Stomach (tissue), 4 donors: ENCODE measurements at regions not wholly inside any gene's neighbourhood (a gene's known extent, or its start where the extent isn't known, plus 50 kb on each side); places are given as distances from the start of the nearest gene placed in this dataset.

ENCODE experiments used
- EP300 ChIP-seq: sonication (generic); formaldehyde crosslinking; IDR thresholded peaks from one replicate; pipeline ENCODE4 v1.6.1; 2017; ENCODE audit warnings: antibody characterized with exemption
- POLR2A ChIP-seq, 4 donors: fragments of 450-650 bp; IDR thresholded peaks; one replicate each; pipeline ENCODE4 v1.6.1; 2016; ENCODE audit warnings: antibody characterized with exemption in 4 of 4, control low read depth in 2 of 4, mild to moderate bottlenecking in 1 of 4, moderate library complexity in 1 of 4
- POLR2AphosphoS5 ChIP-seq, 3 donors: sonication (generic); formaldehyde crosslinking; IDR thresholded peaks; one replicate each; pipeline ENCODE4 v1.6.1; 2016; ENCODE audit warnings: antibody characterized with exemption in 3 of 3
- TF ChIP-seq, protein P1 (sequence below), 7 experiments: fragments of 450-650 bp in 4 of 7; fragments of 200-600 bp in 3 of 7; sonication (generic) in 3 of 7; IDR thresholded peaks; one replicate each; pipeline ENCODE4 v1.5.1; 2016 to 2019; ENCODE audit warnings: antibody characterized with exemption in 7 of 7, control low read depth in 2 of 7, mild to moderate bottlenecking in 1 of 7

DNA sequence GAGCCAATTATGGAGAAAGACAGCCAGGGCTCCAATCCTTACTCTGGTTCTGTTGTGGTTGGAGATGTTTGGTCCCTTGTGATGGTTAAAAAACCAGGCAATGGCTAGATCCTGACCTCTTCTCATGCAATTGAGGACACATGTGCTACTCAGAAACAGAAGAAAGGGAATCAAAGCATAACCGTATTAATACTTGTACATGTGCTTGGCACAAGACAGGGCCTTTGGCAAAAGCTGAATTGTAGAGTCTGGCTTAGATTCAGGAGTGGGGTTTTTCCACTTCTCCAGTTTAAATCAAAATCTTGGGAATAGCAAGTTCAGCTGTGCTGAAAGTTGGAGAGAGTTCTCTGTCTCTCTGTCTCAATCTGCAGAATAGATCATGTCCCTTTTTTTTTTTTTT lies 80.1 kb upstream of the E2F8 start:
- TF ChIP-seq, protein P1, sequence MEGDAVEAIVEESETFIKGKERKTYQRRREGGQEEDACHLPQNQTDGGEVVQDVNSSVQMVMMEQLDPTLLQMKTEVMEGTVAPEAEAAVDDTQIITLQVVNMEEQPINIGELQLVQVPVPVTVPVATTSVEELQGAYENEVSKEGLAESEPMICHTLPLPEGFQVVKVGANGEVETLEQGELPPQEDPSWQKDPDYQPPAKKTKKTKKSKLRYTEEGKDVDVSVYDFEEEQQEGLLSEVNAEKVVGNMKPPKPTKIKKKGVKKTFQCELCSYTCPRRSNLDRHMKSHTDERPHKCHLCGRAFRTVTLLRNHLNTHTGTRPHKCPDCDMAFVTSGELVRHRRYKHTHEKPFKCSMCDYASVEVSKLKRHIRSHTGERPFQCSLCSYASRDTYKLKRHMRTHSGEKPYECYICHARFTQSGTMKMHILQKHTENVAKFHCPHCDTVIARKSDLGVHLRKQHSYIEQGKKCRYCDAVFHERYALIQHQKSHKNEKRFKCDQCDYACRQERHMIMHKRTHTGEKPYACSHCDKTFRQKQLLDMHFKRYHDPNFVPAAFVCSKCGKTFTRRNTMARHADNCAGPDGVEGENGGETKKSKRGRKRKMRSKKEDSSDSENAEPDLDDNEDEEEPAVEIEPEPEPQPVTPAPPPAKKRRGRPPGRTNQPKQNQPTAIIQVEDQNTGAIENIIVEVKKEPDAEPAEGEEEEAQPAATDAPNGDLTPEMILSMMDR (IDR thresholded peaks at IDR 0.05) = no peak
- TF ChIP-seq EP300 (no peak), POLR2AphosphoS5 (IDR thresholded peaks at IDR 0.05) (no peak), POLR2A (IDR thresholded peaks at IDR 0.05) (no peak)
